ENCODE measurements at regions not wholly inside any gene's neighbourhood (a gene's known extent, or its start where the extent isn't known, plus 50 kb on each side); places are given as distances from the start of the nearest gene placed in this dataset.

- no peak for TF ChIP-seq EZH2phosphoT487 (IDR thresholded peaks at IDR 0.05)
- TF ChIP-seq CTCF (IDR thresholded peaks at IDR 0.05): no peak
These were observed 91.9 kb upstream of the PRKCQ start for GRCh38 chr10:6671976-6672375.

Measured in neural progenitor cell (in vitro differentiated cells).